IPS-20b (cell line): ENCODE measurements at regions not wholly inside any gene's neighbourhood (a gene's known extent, or its start where the extent isn't known, plus 50 kb on each side); places are given as distances from the start of the nearest gene placed in this dataset.

Experiments used
- H3K27ac ChIP-seq: one replicate; pipeline ENCODE4 v1.5.1; 2013; ENCODE audit warnings: low read length
- H3K27me3 ChIP-seq: 2 replicates; pipeline ENCODE4 v1.6.1; 2013; ENCODE audit warnings: mild to moderate bottlenecking, low read length, inconsistent platforms; ENCODE audit not compliant: insufficient read depth
- H3K36me3 ChIP-seq: 2 replicates; pipeline ENCODE4 v1.6.1; 2013; ENCODE audit warnings: low read depth, mild to moderate bottlenecking, inconsistent platforms, low read length, moderate library complexity; ENCODE audit not compliant: insufficient read depth
- H3K4me1 ChIP-seq: 2 replicates; pipeline ENCODE4 v1.6.1; 2013; ENCODE audit warnings: mild to moderate bottlenecking, control low read depth, inconsistent platforms, low read length, moderate library complexity; ENCODE audit not compliant: insufficient read depth
- H3K4me3 ChIP-seq: 2 replicates; pipeline ENCODE4 v1.5.1; 2013; ENCODE audit warnings: mild to moderate bottlenecking, low read length, inconsistent platforms
- H3K9ac ChIP-seq: 2 replicates; pipeline ENCODE4 v1.6.1; 2013; ENCODE audit warnings: low read depth, mild to moderate bottlenecking, inconsistent platforms, low read length, moderate library complexity
- H3K9me3 ChIP-seq: 2 replicates; pipeline ENCODE4 v1.6.1; 2013; ENCODE audit warnings: mild to moderate bottlenecking, low read depth, low read length, inconsistent platforms; ENCODE audit not compliant: insufficient read depth

GRCh38 chr1:209277662-209278061 lies 305.9 kb upstream of the CAMK1G start:
- Histone ChIP-seq H3K4me3 (no peak overlapping the region), H3K9me3 (no peaks in the 10 kb centered on the region), H3K4me1 (no peaks in the 10 kb centered on the region), H3K9ac (no peak overlapping the region), H3K27me3 (no peaks in the 10 kb centered on the region), H3K27ac (no peak overlapping the region), H3K36me3 (no peaks in the 10 kb centered on the region)

GRCh38 chr1:209291715-209292114 lies 291.8 kb upstream of the CAMK1G start:
- H3K4me3 ChIP-seq = no peak overlapping the region
- H3K27ac ChIP-seq = no peak overlapping the region
- no peaks in the 10 kb centered on the region for H3K9me3 ChIP-seq
- H3K4me1 ChIP-seq = no peaks in the 10 kb centered on the region
- no peak overlapping the region for H3K9ac ChIP-seq
- no peaks in the 10 kb centered on the region for H3K36me3 ChIP-seq
- no peaks in the 10 kb centered on the region for H3K27me3 ChIP-seq

- Histone ChIP-seq H3K36me3 (no peaks in the 10 kb centered on the region), H3K27me3 (no peaks in the 10 kb centered on the region), H3K9me3 (no peaks in the 10 kb centered on the region), H3K27ac (no peak overlapping the region), H3K9ac (no peak overlapping the region), H3K4me3 (no peak overlapping the region), H3K4me1 (no peaks in the 10 kb centered on the region; the same call in 1 of the 2 replicates)
Observed at GRCh38 chr1:209302779-209303568, 280.5 kb upstream of the CAMK1G start.

- H3K27me3 ChIP-seq = no peaks in the 10 kb centered on the region
- H3K9me3 ChIP-seq = no peaks in the 10 kb centered on the region
- no peaks in the 10 kb centered on the region for H3K36me3 ChIP-seq
- H3K27ac ChIP-seq = no peak overlapping the region
- H3K9ac ChIP-seq = no peak overlapping the region
- no peaks in the 10 kb centered on the region; the same call in 1 of the 2 replicates for H3K4me1 ChIP-seq
- no peak overlapping the region for H3K4me3 ChIP-seq
Observed at GRCh38 chr1:209304166-209304565, 279.3 kb upstream of the CAMK1G start.

GRCh38 chr1:209305221-209305954 lies 278.1 kb upstream of the CAMK1G start:
- Histone ChIP-seq H3K4me3 (no peak overlapping the region), H3K9me3 (no peaks in the 10 kb centered on the region), H3K4me1 (no peaks in the 10 kb centered on the region; the same call in 1 of the 2 replicates), H3K9ac (no peak overlapping the region), H3K27ac (no peak overlapping the region), H3K36me3 (no peaks in the 10 kb centered on the region), H3K27me3 (no peaks in the 10 kb centered on the region)

- no peak overlapping the region for H3K4me3 ChIP-seq
- H3K9me3 ChIP-seq = no peaks in the 10 kb centered on the region
- H3K36me3 ChIP-seq = no peaks in the 10 kb centered on the region
- H3K27me3 ChIP-seq = no peaks in the 10 kb centered on the region
- no peaks in the 10 kb centered on the region; the same call in 1 of the 2 replicates for H3K4me1 ChIP-seq
- H3K9ac ChIP-seq = no peak overlapping the region
- H3K27ac ChIP-seq = no peak overlapping the region
Observed at GRCh38 chr1:209307846-209308245, 275.7 kb upstream of the CAMK1G start.

- H3K27ac ChIP-seq = no peak overlapping the region
- no peak overlapping the region for H3K9ac ChIP-seq
- H3K4me3 ChIP-seq = no peak overlapping the region
- no peaks in the 10 kb centered on the region for H3K36me3 ChIP-seq
- no peaks in the 10 kb centered on the region for H3K27me3 ChIP-seq
- no peaks in the 10 kb centered on the region for H3K9me3 ChIP-seq
- H3K4me1 ChIP-seq = no peaks in the 10 kb centered on the region; the same call in 1 of the 2 replicates
Observed at GRCh38 chr1:209309198-209309597, 274.3 kb upstream of the CAMK1G start.

GRCh38 chr1:209311770-209312169 lies 271.7 kb upstream of the CAMK1G start:
- H3K4me3 ChIP-seq = no peak overlapping the region
- H3K36me3 ChIP-seq = no peaks in the 10 kb centered on the region
- no peaks in the 10 kb centered on the region for H3K4me1 ChIP-seq
- H3K27me3 ChIP-seq = no peaks in the 10 kb centered on the region
- H3K9me3 ChIP-seq = no peaks in the 10 kb centered on the region
- no peak overlapping the region for H3K27ac ChIP-seq
- no peak overlapping the region for H3K9ac ChIP-seq

- no peaks in the 10 kb centered on the region for H3K27me3 ChIP-seq
- H3K9ac ChIP-seq = no peak overlapping the region
- no peaks in the 10 kb centered on the region for H3K9me3 ChIP-seq
- H3K27ac ChIP-seq = no peak overlapping the region
- no peak overlapping the region for H3K4me3 ChIP-seq
- no peaks in the 10 kb centered on the region for H3K4me1 ChIP-seq
- no peaks in the 10 kb centered on the region for H3K36me3 ChIP-seq
Observed at GRCh38 chr1:209316929-209317328, 266.6 kb upstream of the CAMK1G start.

GRCh38 chr1:209318181-209319056 lies 265.1 kb upstream of the CAMK1G start:
- H3K9ac ChIP-seq = no peak overlapping the region
- H3K27ac ChIP-seq = no peak overlapping the region
- H3K9me3 ChIP-seq = no peaks in the 10 kb centered on the region
- no peaks in the 10 kb centered on the region for H3K36me3 ChIP-seq
- no peak overlapping the region for H3K4me3 ChIP-seq
- H3K4me1 ChIP-seq = no peaks in the 10 kb centered on the region
- H3K27me3 ChIP-seq = no peaks in the 10 kb centered on the region

- H3K36me3 ChIP-seq = no peaks in the 10 kb centered on the region
- H3K9me3 ChIP-seq = no peaks in the 10 kb centered on the region
- H3K9ac ChIP-seq = no peak overlapping the region
- H3K4me1 ChIP-seq = no peaks in the 10 kb centered on the region
- H3K27me3 ChIP-seq = no peaks in the 10 kb centered on the region
- no peak overlapping the region for H3K27ac ChIP-seq
- H3K4me3 ChIP-seq = no peak overlapping the region
Observed at GRCh38 chr1:209319057-209319432, 264.5 kb upstream of the CAMK1G start.
